Hepatocyte (in vitro differentiated cells): ENCODE measurements at regions not wholly inside any gene's neighbourhood (a gene's known extent, or its start where the extent isn't known, plus 50 kb on each side); places are given as distances from the start of the nearest gene placed in this dataset.

Experiments
- DNase-seq: peaks from one replicate; pipeline ENCODE4 v3.0.0-alpha.2; 2016; ENCODE audit warnings: low spot score
- H2AFZ ChIP-seq: fragments of 200-600 bp; sonication (generic); 2 replicates; pipeline ENCODE4 v1.6.0; 2016; ENCODE audit warnings: antibody characterized with exemption, mild to moderate bottlenecking
- H3K27ac ChIP-seq: fragments of 200-600 bp; sonication (generic); 2 replicates; pipeline ENCODE4 v1.5.1; 2016; ENCODE audit warnings: mild to moderate bottlenecking
- H3K27me3 ChIP-seq: fragments of 200-600 bp; sonication (generic); 2 replicates; pipeline ENCODE4 v1.6.1; 2016
- H3K36me3 ChIP-seq: fragments of 200-600 bp; sonication (generic); replicated peaks from 2 replicates; pipeline ENCODE4 v1.5.1; 2016; ENCODE audit warnings: low read depth; ENCODE audit not compliant: insufficient read depth
- H3K4me1 ChIP-seq: fragments of 200-600 bp; sonication (generic); 2 replicates; pipeline ENCODE4 v1.5.1; 2016; ENCODE audit warnings: mild to moderate bottlenecking, moderate library complexity; ENCODE audit not compliant: insufficient read depth
- H3K4me2 ChIP-seq: fragments of 200-600 bp; sonication (generic); 2 replicates; pipeline ENCODE4 v1.6.0; 2016
- H3K4me3 ChIP-seq: fragments of 200-600 bp; sonication (generic); 2 replicates; pipeline ENCODE4 v1.5.1; 2016; ENCODE audit warnings: mild to moderate bottlenecking
- H3K79me2 ChIP-seq: fragments of 200-600 bp; sonication (generic); 2 replicates; pipeline ENCODE4 v1.6.0; 2017; ENCODE audit warnings: mild to moderate bottlenecking
- H3K9me2 ChIP-seq: fragments of 200-600 bp; sonication (generic); replicated peaks from 2 replicates; pipeline ENCODE4 v1.6.0; 2017; ENCODE audit warnings: mild to moderate bottlenecking; ENCODE audit not compliant: insufficient read depth
- H3K9me3 ChIP-seq: fragments of 200-600 bp; sonication (generic); 2 replicates; pipeline ENCODE4 v1.5.1; 2016; ENCODE audit warnings: low read depth, mild to moderate bottlenecking
- H4K20me1 ChIP-seq: fragments of 200-600 bp; sonication (generic); 2 replicates; pipeline ENCODE4 v1.6.0; 2016; ENCODE audit warnings: mild to moderate bottlenecking; ENCODE audit not compliant: insufficient read depth, poor library complexity, severe bottlenecking
- CTCF ChIP-seq: fragments of 200-600 bp; sonication (generic); IDR thresholded peaks from 2 replicates; pipeline ENCODE4 v1.5.1; 2016; ENCODE audit warnings: antibody characterized with exemption, mild to moderate bottlenecking; ENCODE audit not compliant: poor library complexity
- EZH2 ChIP-seq: fragments of 200-600 bp; sonication (generic); IDR thresholded peaks from 2 replicates; pipeline ENCODE4 v1.6.1; 2016; ENCODE audit warnings: antibody characterized with exemption, mild to moderate bottlenecking, borderline replicate concordance
- EZH2phosphoT487 ChIP-seq: fragments of 200-600 bp; sonication (generic); IDR thresholded peaks from one replicate; pipeline ENCODE4 v1.6.1; 2018; ENCODE audit warnings: antibody characterized with exemption, mild to moderate bottlenecking, low read depth, moderate library complexity; ENCODE audit not compliant: unreplicated experiment, severe bottlenecking
- WGBS: methylation state at CpG from one replicate; pipeline ENCODE4 v1.1.6; 2016; ENCODE audit warnings: low lambda C conversion rate; ENCODE audit errors: missing lambda C conversion rate; 5-methylcytosine and 5-hydroxymethylcytosine counted together

- H3K36me3 ChIP-seq, result no peaks in the 10 kb centered on the region
- no peak overlapping the region for H2AFZ ChIP-seq
- 83% methylated on average over 2 of the region's 2 CpGs for WGBS
- peaks cover 8% of the 10 kb centered on the region for H3K27me3 ChIP-seq
- no peaks in the 10 kb centered on the region for H3K9me3 ChIP-seq
- no peak overlapping the region for H3K4me3 ChIP-seq
- H3K9me2 ChIP-seq, result no peaks in the 10 kb centered on the region
- no peak overlapping the region for H3K4me2 ChIP-seq
- DNase-seq, result no peak
- no peaks in the 10 kb centered on the region for H3K4me1 ChIP-seq
- H3K27ac ChIP-seq, result no peak overlapping the region
- no peaks in the 10 kb centered on the region for H4K20me1 ChIP-seq
- no peak for TF ChIP-seq EZH2
- no peak for TF ChIP-seq EZH2phosphoT487
- H3K79me2 ChIP-seq, result no peaks in the 10 kb centered on the region
Observed at GRCh38 chr5:66277981-66278380, 133.9 kb downstream of the SREK1 start.

GRCh38 chr5:66281294-66281693 is 137.2 kb downstream of the SREK1 start:
- no peak overlapping the region for H3K4me2 ChIP-seq

GRCh38 chr5:66284588-66285342 is 140.7 kb downstream of the SREK1 start:
- no peaks in the 10 kb centered on the region for H3K27me3 ChIP-seq
- 79% methylated on average over 2 of the region's 2 CpGs for WGBS
- TF ChIP-seq EZH2phosphoT487, result no peak
- TF ChIP-seq CTCF, result no peak
- no peak for TF ChIP-seq EZH2

More at GRCh38 chr5:66281294-66281693, 137.2 kb downstream of the SREK1 start:
- no peak overlapping the region for H2AFZ ChIP-seq
- no peaks in the 10 kb centered on the region for H3K36me3 ChIP-seq
- H3K4me1 ChIP-seq, result no peaks in the 10 kb centered on the region
- TF ChIP-seq CTCF (no peak), EZH2phosphoT487 (no peak), EZH2 (no peak)
- H3K27me3 ChIP-seq, result peaks cover 5% of the 10 kb centered on the region
- H3K4me3 ChIP-seq, result no peak overlapping the region
- H3K79me2 ChIP-seq, result no peaks in the 10 kb centered on the region
- no peak overlapping the region for H3K27ac ChIP-seq
- no peak for DNase-seq
- no peaks in the 10 kb centered on the region for H4K20me1 ChIP-seq
- WGBS, result 91% methylated on average over 4 of the region's 4 CpGs
- no peaks in the 10 kb centered on the region for H3K9me2 ChIP-seq
- H3K9me3 ChIP-seq, result no peaks in the 10 kb centered on the region

GRCh38 chr5:66285343-66285922 is 141.3 kb downstream of the SREK1 start:
- Histone ChIP-seq H3K9me2 (no peaks in the 10 kb centered on the region), H3K36me3 (no peaks in the 10 kb centered on the region), H4K20me1 (no peaks in the 10 kb centered on the region), H3K27ac (no peak overlapping the region), H3K27me3 (no peaks in the 10 kb centered on the region), H3K4me2 (no peak overlapping the region), H2AFZ (no peak overlapping the region), H3K79me2 (no peaks in the 10 kb centered on the region), H3K9me3 (no peaks in the 10 kb centered on the region), H3K4me3 (no peak overlapping the region), H3K4me1 (no peaks in the 10 kb centered on the region)
- no peak for DNase-seq
- WGBS, result 93% methylated on average over 3 of the region's 3 CpGs
- TF ChIP-seq CTCF (no peak), EZH2 (no peak), EZH2phosphoT487 (no peak)

More at GRCh38 chr5:66284588-66285342, 140.7 kb downstream of the SREK1 start:
- H2AFZ ChIP-seq, result no peak overlapping the region
- H3K4me1 ChIP-seq, result no peaks in the 10 kb centered on the region
- H3K27ac ChIP-seq, result no peak overlapping the region
- H3K4me2 ChIP-seq, result no peak overlapping the region
- no peaks in the 10 kb centered on the region for H3K36me3 ChIP-seq
- H3K79me2 ChIP-seq, result no peaks in the 10 kb centered on the region
- no peak for DNase-seq
- H3K9me3 ChIP-seq, result no peaks in the 10 kb centered on the region
- no peaks in the 10 kb centered on the region for H3K9me2 ChIP-seq
- no peaks in the 10 kb centered on the region for H4K20me1 ChIP-seq
- no peak overlapping the region for H3K4me3 ChIP-seq
